NOMO-1 treated with DMSO at 0.1 percent for 48 hours (cell line): ENCODE measurements at regions not wholly inside any gene's neighbourhood (a gene's known extent, or its start where the extent isn't known, plus 50 kb on each side); places are given as distances from the start of the nearest gene placed in this dataset.
"Not testable (repeated sequence)": the region's sequence is repeated elsewhere in the genome, so short reads cannot be mapped to it uniquely, and the experiment has no call there.

Experiments used
- DNase-seq: peaks from one replicate; lab custom pipeline; 2025; ENCODE audit not compliant: unreplicated experiment; lab: John Stamatoyannopoulos, UW

- DNase-seq, result no peak
These were observed 320.6 kb upstream of the NUDT12 start for GRCh38 chr5:103883143-103883542.

GRCh38 chr5:103881560-103881959, 319.0 kb upstream of the NUDT12 start:
- no peak for DNase-seq

DNA sequence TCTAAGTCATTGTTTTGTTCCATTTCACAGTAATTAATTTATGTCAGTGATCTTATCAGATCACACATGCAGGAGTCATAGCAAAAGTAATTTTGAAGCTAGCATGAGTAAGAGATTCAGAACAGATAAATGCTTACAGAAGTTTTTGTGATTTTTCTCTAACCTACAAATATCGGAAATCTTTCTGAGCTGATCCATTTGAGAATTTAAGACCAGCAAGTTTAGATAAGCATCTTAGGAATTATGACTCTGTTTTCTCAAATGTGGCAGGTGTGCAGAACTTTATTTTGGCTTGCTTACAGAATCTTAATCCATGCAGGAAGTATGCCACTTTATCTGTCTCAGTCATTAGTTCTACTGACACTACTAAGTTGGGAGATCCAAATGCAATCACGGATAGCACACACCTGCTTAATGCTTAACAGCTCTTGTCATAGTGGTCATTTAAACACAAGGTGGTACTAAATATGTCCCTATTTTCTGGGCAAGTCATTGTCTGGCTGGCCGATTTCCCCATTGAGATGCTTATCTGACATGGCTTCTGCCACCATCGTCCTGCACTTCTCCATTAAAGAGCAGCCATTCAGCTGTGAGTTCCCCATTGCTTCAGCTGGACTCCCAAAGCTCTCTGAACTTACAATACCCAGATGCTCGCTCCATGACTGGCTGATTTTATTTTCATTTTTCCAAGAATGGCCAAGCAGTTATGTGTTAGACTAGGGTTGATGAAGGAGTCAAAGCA, 305.4 kb upstream of the NUDT12 start:
- no peak for DNase-seq

GRCh38 chr5:103866169-103866568, 303.6 kb upstream of the NUDT12 start:
- no peak for DNase-seq

- DNase-seq, result no peak
These were observed 299.8 kb upstream of the NUDT12 start for GRCh38 chr5:103862398-103862797.

GRCh38 chr5:103860327-103860726, 297.7 kb upstream of the NUDT12 start:
- no peak for DNase-seq

DNA sequence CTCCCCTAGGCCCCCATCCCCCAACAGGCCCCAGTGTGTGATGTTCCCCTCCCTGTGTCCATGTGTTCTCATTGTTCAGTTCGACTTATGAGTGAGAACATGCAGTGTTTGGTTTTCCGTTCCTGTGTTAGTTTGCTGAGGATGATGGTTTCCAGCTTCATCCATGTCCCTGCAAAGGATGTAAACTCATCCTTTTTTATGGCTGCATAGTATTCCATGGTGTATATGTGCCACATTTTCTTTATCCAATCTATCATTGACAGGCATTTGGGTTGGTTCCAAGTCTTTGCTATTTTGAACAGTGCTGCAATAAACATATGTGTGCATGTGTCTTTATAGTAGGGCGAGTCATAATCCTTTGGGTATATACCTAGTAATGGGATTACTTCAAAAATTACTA, 295.8 kb upstream of the NUDT12 start:
- not testable (repeated sequence) for DNase-seq

DNA sequence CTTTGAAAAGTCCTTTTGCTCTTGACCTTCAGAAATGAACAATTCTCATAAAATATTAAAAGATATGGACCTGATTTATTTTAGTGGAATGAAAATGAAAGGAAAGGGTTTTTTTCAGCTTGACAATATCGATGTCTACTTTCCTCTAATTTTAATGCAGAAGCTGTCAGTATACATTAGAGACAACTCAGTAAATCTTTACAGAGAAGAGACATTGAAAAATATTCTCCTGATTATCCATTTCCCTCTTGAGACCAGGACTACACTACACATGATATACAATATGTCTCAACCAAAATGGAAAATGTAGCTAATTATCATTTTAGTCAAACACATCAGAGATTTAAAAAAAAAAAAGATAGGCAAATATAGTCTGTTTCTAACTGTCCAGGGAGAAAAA, 288.5 kb upstream of the NUDT12 start:
- no peak for DNase-seq

- no peak for DNase-seq
These were observed 287.3 kb upstream of the NUDT12 start for GRCh38 chr5:103849934-103850333.

DNA sequence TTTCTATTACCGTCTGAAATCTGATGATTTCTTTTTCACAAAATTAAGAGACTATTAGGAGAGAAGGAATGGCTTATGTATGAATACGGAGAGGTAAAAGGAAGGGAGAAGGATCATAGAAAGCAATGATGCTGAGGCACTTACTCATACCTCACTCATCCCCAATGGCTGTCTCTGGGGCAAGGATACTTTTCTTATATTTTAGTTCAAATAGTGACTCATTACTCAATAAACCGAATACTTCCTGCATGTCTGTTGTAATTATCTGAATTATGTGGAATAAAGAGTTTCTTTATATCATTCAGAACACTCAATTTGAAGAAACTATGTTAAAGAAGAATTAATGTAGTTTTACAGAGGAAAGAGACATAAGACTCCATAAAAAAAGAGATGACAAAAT, 284.5 kb upstream of the NUDT12 start:
- DNase-seq, result no peak

- no peak for DNase-seq
These were observed 280.3 kb upstream of the NUDT12 start for GRCh38 chr5:103842936-103843335.

- no peak for DNase-seq
These were observed 278.0 kb upstream of the NUDT12 start for GRCh38 chr5:103840600-103840999.

DNA sequence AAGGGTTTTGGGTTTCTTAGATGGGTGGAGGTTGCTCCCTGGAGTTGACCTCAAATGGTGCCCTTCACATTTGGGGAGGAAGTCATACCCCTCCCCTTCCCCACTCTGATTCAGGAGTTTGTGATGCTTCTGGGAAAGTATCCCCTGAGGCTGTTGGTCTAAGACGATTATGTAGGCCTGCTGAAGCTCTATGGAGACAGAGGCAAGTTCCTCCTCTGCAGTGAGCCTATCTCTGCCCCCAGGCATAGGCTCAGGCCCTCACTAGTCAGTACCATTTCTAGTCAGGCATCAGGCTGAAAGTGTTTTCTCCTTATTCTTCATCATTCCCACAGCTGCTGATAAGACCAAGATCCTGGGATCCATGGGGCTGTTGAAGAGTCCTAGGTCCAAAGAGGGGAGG, 271.6 kb upstream of the NUDT12 start:
- no peak for DNase-seq

- DNase-seq, result no peak
These were observed 267.0 kb upstream of the NUDT12 start for GRCh38 chr5:103829585-103829984.

DNA sequence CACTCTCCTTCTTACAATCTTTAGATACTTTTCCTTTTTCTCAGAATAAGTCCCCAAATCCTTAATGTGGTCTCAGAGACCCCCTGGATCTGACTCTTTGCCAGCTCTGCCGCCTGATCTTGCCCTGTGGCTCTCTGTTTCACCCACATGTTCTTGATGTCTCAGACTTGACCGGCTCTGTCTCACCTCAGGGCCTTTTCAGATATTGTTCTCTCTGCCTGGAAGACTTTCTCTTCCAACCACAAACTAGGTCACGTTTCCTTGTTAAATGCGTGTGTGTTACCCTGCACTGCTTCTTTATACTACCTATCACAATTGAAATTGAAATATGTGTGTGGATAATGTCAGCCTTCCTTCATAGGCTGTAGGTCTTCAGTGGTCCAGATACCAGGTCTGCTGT, 265.4 kb upstream of the NUDT12 start:
- no peak for DNase-seq

GRCh38 chr5:103821361-103821760, 258.8 kb upstream of the NUDT12 start:
- no peak for DNase-seq

DNA sequence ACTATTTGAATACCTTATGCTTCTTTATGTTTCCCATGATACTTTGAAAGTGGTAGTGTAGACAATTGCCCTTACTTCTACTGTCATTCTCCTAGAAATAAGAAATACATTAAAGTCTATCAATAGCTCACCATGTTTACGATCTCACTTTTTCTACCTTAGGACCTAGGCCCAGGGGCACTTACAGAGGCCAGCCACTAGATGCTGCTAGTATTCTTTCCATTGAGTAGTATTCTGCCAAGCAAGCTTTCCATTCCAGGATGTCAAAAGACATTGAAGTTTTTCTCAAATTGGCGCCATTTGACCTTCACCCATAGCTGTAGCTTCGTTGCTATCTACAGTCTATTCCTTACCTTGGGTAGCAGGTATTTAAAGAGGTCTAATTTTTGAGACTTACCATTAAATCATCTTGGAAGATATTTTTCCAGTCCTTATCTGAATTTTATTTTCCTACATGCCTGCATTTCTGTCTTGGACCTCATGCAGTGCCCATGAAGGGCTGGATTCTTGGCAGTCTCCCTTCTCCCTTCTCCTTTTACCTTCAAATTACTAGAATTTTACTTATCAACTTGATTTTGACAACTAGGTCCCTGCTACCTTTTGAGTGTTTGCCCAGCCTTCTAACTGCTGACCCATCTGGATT, 246.0 kb upstream of the NUDT12 start:
- DNase-seq, result peak; percentile 23

GRCh38 chr5:103804711-103805110, 242.1 kb upstream of the NUDT12 start:
- no peak for DNase-seq

DNA sequence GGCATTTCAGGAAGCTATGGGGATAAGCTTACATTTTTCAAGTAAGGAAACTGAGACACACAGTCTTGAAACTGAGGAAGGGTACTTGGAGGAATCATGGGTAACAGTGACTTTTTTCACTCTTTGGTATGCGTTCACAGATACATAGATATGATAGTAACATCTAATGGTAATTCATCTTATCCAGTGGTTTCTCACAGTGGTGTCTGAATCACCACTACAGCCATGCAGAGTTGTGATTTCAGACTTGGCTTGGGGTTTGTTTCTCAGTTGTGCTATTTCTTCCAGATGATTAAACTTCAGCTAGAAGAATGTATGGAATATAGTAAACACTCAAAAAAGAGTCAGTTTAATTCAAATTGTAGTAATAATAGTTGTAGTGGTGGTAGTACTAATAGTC, 239.1 kb upstream of the NUDT12 start:
- DNase-seq, result no peak

GRCh38 chr5:103800741-103801495, 238.3 kb upstream of the NUDT12 start:
- DNase-seq, result no peak

DNA sequence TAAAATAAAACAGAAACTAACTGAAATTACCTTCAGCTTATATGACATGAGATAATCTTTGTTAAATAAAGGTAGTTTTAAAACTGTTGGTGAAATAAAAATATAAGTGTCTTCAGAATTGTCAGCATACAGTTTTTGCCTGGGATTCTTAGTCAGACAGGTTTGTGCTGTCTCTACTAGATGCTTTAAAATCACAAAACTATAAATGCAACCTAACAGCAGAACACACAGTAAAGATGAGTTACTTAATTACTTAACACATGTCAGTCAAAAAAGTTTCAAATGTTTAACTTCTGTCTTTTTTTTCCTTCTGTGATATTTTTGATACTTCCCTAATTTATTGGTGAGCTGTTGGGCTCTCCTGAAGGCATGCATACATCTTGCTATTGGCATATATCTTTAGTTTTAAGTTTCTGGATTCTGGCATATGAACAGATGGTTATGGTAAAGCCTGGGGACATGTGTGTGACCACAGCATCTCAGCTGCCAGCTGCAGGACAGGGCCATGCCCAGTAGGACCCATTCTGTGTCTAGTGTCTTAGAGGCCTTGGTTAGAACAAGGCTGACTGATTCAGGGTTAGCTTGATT, 231.1 kb upstream of the NUDT12 start:
- no peak for DNase-seq

- DNase-seq, result no peak
These were observed 223.0 kb upstream of the NUDT12 start for GRCh38 chr5:103785569-103785968.
